ENCODE measurements at regions not wholly inside any gene's neighbourhood (a gene's known extent, or its start where the extent isn't known, plus 50 kb on each side); places are given as distances from the start of the nearest gene placed in this dataset.

GRCh38 chr10:56632537-56632936 is 271.5 kb upstream of the ZWINT start:
- H3K4me3 ChIP-seq (ENCODE audit: low read depth, low read length), result no peak overlapping the region
- TF ChIP-seq, protein P1, sequence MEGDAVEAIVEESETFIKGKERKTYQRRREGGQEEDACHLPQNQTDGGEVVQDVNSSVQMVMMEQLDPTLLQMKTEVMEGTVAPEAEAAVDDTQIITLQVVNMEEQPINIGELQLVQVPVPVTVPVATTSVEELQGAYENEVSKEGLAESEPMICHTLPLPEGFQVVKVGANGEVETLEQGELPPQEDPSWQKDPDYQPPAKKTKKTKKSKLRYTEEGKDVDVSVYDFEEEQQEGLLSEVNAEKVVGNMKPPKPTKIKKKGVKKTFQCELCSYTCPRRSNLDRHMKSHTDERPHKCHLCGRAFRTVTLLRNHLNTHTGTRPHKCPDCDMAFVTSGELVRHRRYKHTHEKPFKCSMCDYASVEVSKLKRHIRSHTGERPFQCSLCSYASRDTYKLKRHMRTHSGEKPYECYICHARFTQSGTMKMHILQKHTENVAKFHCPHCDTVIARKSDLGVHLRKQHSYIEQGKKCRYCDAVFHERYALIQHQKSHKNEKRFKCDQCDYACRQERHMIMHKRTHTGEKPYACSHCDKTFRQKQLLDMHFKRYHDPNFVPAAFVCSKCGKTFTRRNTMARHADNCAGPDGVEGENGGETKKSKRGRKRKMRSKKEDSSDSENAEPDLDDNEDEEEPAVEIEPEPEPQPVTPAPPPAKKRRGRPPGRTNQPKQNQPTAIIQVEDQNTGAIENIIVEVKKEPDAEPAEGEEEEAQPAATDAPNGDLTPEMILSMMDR (IDR thresholded peaks at IDR 0.05; ENCODE audit: control insufficient read depth, extremely low read depth, insufficient read depth), result no peak
- no peak for DNase-seq (ENCODE audit: low read depth)

DNA sequence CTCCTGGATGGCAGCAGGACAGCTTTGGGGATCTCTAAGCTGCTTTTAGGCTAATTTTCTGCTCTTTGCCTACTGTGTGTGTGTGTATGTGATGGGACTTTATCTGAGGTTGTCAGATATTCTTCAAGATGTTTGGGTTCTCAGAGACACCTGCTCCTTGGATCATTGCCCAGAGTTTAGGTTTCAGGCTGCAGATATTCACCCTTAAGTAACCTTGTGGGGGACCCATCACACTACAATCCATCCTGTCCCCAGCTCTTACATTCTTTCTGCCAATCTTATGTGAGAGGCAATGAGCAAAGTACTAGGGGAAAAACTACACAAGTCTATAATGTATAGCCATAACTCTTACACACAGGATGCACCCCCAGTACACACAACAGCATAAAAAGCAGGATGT is 263.0 kb upstream of the ZWINT start:
- no peak overlapping the region for H3K4me3 ChIP-seq (ENCODE audit: low read depth, low read length)
- TF ChIP-seq, protein P1 (IDR thresholded peaks at IDR 0.05; ENCODE audit: control insufficient read depth, extremely low read depth, insufficient read depth), result no peak
- no peak for DNase-seq (ENCODE audit: low read depth)

GRCh38 chr10:56623064-56623463 is 262.0 kb upstream of the ZWINT start:
- TF ChIP-seq, protein P1 (IDR thresholded peaks at IDR 0.05; ENCODE audit: control insufficient read depth, extremely low read depth, insufficient read depth), result no peak
- no peak for DNase-seq (ENCODE audit: low read depth)

GRCh38 chr10:56622335-56622973 is 261.4 kb upstream of the ZWINT start:
- DNase-seq (ENCODE audit: low read depth), result peak; percentile 1
- peak overlapping the region; percentile 36 for H3K4me3 ChIP-seq (ENCODE audit: low read depth, low read length)
- TF ChIP-seq, protein P1 (IDR thresholded peaks at IDR 0.05; ENCODE audit: control insufficient read depth, extremely low read depth, insufficient read depth), result no peak

More at GRCh38 chr10:56623064-56623463, 262.0 kb upstream of the ZWINT start:
- no peak overlapping the region for H3K4me3 ChIP-seq (ENCODE audit: low read depth, low read length)

DNA sequence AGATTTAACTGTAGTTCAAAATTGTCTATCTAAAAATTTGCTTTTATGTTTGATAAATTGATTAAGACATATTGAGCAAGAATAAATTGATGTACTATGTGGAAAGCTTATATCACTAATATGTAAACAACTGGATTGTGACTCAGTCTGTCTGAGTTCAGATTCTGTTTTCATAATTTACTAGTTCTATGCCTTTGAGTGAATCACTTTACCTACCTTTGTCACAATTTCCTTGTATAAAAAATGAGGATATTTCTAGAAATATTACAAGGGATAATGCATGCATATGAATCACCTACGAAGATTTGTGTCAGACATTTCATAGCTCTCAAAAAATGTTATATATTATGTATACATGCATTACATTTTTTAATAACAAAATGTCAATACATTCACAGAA is 245.1 kb upstream of the ZWINT start:
- no peak for DNase-seq (ENCODE audit: low read depth)
- TF ChIP-seq, protein P1 (IDR thresholded peaks at IDR 0.05; ENCODE audit: control insufficient read depth, extremely low read depth, insufficient read depth), result no peak
- H3K4me3 ChIP-seq (ENCODE audit: low read depth, low read length), result no peak overlapping the region

DNA sequence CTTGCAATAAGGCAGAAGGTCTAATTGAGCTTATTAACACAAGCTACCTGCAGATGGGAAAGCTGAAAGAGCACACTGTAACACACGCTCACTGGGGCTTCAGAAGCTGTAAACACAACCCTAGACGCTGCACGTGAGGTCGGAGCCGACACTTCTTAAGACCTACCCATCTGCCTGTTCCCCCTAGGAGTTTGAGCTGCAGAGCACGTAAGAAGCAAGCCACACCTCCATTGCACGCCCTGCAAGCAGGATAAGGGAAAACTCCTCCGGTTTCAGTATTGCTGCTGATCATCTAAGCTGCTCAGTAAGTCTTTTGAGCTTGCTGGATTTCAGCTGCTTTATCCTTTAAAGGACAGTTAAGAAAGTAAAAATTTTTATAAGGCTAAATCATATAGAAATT is 244.0 kb upstream of the ZWINT start:
- DNase-seq (ENCODE audit: low read depth), result no peak
- TF ChIP-seq, protein P1 (IDR thresholded peaks at IDR 0.05; ENCODE audit: control insufficient read depth, extremely low read depth, insufficient read depth), result no peak
- H3K4me3 ChIP-seq (ENCODE audit: low read depth, low read length), result no peak overlapping the region

- no peak overlapping the region for H3K4me3 ChIP-seq (ENCODE audit: low read depth, low read length)
- DNase-seq (ENCODE audit: low read depth), result no peak
- TF ChIP-seq, protein P1 (IDR thresholded peaks at IDR 0.05; ENCODE audit: control insufficient read depth, extremely low read depth, insufficient read depth), result no peak
These were observed 243.6 kb upstream of the ZWINT start for GRCh38 chr10:56604624-56605023.
